VCaP (cell line): ENCODE measurements at regions not wholly inside any gene's neighbourhood (a gene's known extent, or its start where the extent isn't known, plus 50 kb on each side); places are given as distances from the start of the nearest gene placed in this dataset.
A peak's percentile ranks its signal among the peaks of the same experiment; 100 is the strongest.

Experiments used
- H3K27ac ChIP-seq: fragments of 450-650 bp; 2 replicates; pipeline ENCODE4 v1.5.1; 2017
- TF ChIP-seq, protein P1 (sequence below): fragments of 450-650 bp; conservative IDR thresholded peaks from 2 replicates; pipeline ENCODE4 v1.5.1; 2017; ENCODE audit warnings: mild to moderate bottlenecking, moderate library complexity

DNA sequence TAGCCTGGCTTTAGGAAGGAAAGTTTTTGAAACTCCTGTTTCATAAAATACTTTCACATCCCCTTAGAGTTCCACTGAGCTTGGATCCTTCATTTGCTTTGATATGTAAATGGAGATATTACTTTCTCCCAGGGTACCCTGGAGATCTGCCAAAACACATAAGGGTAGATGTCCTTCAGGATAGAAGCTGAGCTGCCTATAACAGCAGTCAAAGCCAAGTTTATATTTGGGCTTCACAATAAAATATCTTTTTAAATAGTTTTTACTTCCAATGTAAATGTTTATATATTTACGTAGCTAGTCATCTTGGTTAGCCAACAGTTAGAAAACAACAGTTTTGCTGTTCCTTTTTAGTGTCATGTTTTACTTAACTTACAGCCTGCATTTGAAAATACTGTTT lies 742.3 kb upstream of the POU3F4 start:
- peak overlapping the region; percentile 67 for H3K27ac ChIP-seq
- TF ChIP-seq, protein P1, sequence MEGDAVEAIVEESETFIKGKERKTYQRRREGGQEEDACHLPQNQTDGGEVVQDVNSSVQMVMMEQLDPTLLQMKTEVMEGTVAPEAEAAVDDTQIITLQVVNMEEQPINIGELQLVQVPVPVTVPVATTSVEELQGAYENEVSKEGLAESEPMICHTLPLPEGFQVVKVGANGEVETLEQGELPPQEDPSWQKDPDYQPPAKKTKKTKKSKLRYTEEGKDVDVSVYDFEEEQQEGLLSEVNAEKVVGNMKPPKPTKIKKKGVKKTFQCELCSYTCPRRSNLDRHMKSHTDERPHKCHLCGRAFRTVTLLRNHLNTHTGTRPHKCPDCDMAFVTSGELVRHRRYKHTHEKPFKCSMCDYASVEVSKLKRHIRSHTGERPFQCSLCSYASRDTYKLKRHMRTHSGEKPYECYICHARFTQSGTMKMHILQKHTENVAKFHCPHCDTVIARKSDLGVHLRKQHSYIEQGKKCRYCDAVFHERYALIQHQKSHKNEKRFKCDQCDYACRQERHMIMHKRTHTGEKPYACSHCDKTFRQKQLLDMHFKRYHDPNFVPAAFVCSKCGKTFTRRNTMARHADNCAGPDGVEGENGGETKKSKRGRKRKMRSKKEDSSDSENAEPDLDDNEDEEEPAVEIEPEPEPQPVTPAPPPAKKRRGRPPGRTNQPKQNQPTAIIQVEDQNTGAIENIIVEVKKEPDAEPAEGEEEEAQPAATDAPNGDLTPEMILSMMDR = no peak

DNA sequence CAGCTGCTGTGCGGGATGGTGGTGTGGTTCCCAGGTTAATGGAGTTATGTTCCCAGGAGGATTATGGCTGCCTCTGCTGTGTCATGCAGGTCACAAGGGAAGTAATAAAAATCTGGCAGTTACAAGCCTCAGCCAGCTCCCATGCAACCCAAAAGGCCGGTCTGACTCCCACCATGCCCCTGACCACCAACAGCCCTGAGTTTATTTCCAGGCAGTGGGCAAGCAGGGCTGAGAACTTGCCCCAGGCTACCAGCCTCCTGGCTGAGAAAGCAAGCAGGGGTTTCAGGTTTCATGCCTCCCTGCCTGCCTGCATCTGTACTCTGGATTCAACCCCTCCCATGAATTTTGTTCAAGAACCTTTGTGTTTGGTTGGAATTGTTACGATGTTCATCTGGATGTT lies 732.7 kb upstream of the POU3F4 start:
- TF ChIP-seq, protein P1 = no peak
- H3K27ac ChIP-seq = no peak overlapping the region

DNA sequence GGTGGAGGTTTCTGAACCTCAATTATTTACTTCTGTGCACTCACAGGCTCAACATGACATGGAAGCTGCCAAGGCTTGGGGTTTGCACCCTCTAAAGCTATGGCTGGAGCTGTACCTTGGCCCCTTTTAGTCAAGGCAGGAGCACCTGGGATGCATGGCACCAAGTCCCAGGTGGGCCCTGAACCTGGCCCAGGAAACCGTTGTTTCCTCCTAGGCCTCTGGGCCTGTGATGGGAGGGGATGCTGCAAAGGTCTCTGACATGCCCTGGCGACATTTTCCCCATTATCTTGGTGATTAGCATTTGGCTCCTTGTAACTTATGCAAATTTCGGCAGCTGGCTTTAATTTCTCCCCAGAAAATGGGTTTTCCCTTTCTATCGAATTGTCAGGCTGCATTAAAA lies 726.1 kb upstream of the POU3F4 start:
- TF ChIP-seq, protein P1 = no peak
- no peak overlapping the region for H3K27ac ChIP-seq

DNA sequence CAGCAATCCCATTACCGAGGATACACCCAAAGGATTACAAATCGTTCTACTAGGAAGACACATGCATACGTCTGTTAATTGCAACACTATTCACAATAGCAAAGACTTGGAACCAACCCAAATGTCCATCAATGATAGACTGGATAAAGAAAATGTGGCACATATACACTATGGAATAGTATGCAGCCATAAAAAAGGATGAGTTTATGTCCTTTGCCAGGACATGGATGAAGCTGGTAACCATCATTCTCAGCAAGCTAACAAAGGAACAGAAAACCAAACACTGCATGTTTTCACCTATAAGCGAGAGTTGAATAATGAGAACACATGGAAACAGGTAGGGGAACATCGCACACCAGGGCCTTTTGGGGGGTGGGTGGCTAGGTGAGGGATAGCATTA lies 695.2 kb upstream of the POU3F4 start:
- peak overlapping the region; percentile 44; the same call in 1 of the 2 replicates for H3K27ac ChIP-seq

DNA sequence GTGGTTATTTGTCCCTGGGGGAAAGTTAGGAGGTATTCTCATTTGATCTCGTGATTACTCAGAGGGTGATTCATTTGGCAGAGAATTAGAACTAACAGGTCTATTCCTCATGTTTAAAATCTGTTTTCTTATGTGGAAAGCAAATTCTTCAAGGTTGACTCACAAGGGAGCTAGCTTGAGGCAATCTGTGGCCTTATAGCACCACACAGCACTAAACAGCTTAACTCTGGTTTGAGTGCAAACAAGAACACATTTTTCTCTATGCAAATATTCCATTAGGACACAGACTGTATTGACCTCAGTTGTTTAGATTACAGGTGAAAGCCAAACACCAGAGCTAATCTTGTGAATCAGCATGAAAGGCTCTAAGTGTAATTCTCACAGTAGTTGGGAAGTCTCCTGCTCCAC lies 694.4 kb upstream of the POU3F4 start:
- TF ChIP-seq, protein P1 = no peak
- peak overlapping the region; percentile 44; the same call in 1 of the 2 replicates for H3K27ac ChIP-seq

DNA sequence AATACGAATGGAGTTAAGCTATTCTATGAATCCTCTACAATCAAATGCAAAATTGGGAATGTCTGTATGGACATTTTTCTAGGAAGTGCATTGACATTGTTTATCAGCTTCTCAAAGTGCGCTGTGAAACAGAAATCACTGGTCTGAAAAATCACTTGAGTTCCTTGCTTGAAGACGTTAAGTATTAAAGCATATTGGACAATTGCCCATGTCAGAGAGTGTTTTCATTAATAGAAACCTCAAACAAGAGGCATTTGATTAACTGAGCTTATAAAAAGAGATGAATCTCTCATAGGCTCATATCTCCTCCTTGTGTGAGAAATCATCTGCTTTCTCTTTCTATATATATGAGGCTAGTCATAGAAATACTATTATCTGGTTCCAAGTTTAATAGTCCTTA lies 692.1 kb upstream of the POU3F4 start:
- TF ChIP-seq, protein P1 = no peak
- no peak overlapping the region for H3K27ac ChIP-seq

DNA sequence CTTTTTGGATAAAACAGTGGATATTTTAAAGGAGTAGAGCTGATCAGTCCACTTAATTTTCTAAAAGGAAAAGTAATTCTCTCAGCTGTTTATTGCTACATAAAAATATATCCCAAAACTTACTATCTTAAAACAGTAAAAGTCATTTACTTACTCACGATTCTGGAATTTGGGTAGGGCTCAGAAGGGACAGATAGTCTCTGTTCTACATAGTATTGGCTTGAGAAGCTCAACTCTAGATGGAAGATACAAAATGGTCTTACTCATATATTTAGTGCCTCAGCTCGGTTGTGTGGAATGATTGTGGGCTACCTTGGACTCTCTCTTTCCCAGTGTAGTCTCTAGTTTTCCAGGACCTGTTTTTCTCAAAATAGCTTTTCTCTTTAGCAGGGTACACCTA lies 691.5 kb upstream of the POU3F4 start:
- TF ChIP-seq, protein P1 = no peak
- no peak overlapping the region for H3K27ac ChIP-seq

DNA sequence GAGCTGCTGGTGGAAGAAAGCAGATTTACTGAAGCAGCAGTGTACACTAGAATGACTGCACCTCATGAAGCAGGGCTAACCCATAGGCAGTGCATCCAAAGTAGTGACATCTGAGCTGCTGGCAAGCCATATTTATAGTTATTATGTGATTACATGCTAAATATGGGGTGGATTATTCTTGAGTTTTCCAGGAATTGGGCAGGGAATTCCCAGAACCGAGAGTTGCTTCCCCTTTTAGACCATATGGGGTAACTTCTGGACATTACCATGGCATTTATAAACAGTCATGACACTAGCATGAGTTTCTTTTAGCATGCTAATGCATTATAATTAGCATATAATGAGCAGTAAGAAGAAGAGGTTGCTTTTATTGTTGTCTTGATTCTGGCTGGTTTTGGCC lies 665.8 kb upstream of the POU3F4 start:
- H3K27ac ChIP-seq = no peak overlapping the region
- TF ChIP-seq, protein P1 = no peak
